ENCODE measurements at regions not wholly inside any gene's neighbourhood (a gene's known extent, or its start where the extent isn't known, plus 50 kb on each side); places are given as distances from the start of the nearest gene placed in this dataset.

GRCh38 chr5:168209997-168210396 lies 81.4 kb upstream of the WWC1 start:
- DNase-seq (ENCODE audit: low read depth, low spot score), result no peak

GRCh38 chr5:168211245-168211644 lies 80.2 kb upstream of the WWC1 start:
- DNase-seq (ENCODE audit: low read depth, low spot score), result no peak

- no peak for DNase-seq (ENCODE audit: low read depth, low spot score)
Measured at GRCh38 chr5:168211936-168212335, 79.5 kb upstream of the WWC1 start.

- DNase-seq (ENCODE audit: low read depth, low spot score), result no peak
Measured at GRCh38 chr5:168214071-168214470, 77.4 kb upstream of the WWC1 start.

GRCh38 chr5:168214886-168215285 lies 76.6 kb upstream of the WWC1 start:
- no peak for DNase-seq (ENCODE audit: low read depth, low spot score)

- no peak for DNase-seq (ENCODE audit: low read depth, low spot score)
Measured at GRCh38 chr5:168215646-168216045, 75.8 kb upstream of the WWC1 start.

GRCh38 chr5:168216989-168217388 lies 74.5 kb upstream of the WWC1 start:
- DNase-seq (ENCODE audit: low read depth, low spot score), result no peak

GRCh38 chr5:168217497-168217896 lies 73.9 kb upstream of the WWC1 start:
- DNase-seq (ENCODE audit: low read depth, low spot score), result no peak

GRCh38 chr5:168218746-168219145 lies 72.7 kb upstream of the WWC1 start:
- no peak for DNase-seq (ENCODE audit: low read depth, low spot score)

GRCh38 chr5:168219515-168220410 lies 71.7 kb upstream of the WWC1 start:
- DNase-seq (ENCODE audit: low read depth, low spot score), result no peak

GRCh38 chr5:168224085-168224484 lies 67.4 kb upstream of the WWC1 start:
- no peak for DNase-seq (ENCODE audit: low read depth, low spot score)

- no peak for DNase-seq (ENCODE audit: low read depth, low spot score)
Measured at GRCh38 chr5:168226012-168226411, 65.4 kb upstream of the WWC1 start.

GRCh38 chr5:168227001-168227400 lies 64.4 kb upstream of the WWC1 start:
- DNase-seq (ENCODE audit: low read depth, low spot score), result no peak

- no peak for DNase-seq (ENCODE audit: low read depth, low spot score)
Measured at GRCh38 chr5:168227973-168228615, 63.4 kb upstream of the WWC1 start.

GRCh38 chr5:168228668-168229067 lies 62.8 kb upstream of the WWC1 start:
- no peak for DNase-seq (ENCODE audit: low read depth, low spot score)

GRCh38 chr5:168234133-168234532 lies 57.3 kb upstream of the WWC1 start:
- no peak for DNase-seq (ENCODE audit: low read depth, low spot score)

- no peak for DNase-seq (ENCODE audit: low read depth, low spot score)
Measured at GRCh38 chr5:168238463-168238862, 53.0 kb upstream of the WWC1 start.

- no peak for DNase-seq (ENCODE audit: low read depth, low spot score)
Measured at GRCh38 chr5:168239325-168239724, 52.1 kb upstream of the WWC1 start.

All from brain pericyte (primary cell).